ENCODE measurements at regions not wholly inside any gene's neighbourhood (a gene's known extent, or its start where the extent isn't known, plus 50 kb on each side); places are given as distances from the start of the nearest gene placed in this dataset.
"Not testable (repeated sequence)": the region's sequence is repeated elsewhere in the genome, so short reads cannot be mapped to it uniquely, and the experiment has no call there.

- Mint-ChIP-seq H3K4me3 (no peak overlapping the region), H3K27ac (ENCODE audit: unreplicated experiment) (no peak overlapping the region), H3K36me3 (ENCODE audit: low read depth) (no peaks in the 10 kb centered on the region), H3K9me3 (peaks cover 5% of the 10 kb centered on the region), H3K27me3 (ENCODE audit: low read depth) (no peaks in the 10 kb centered on the region), H3K4me1 (peaks cover 13% of the 10 kb centered on the region)
- no peak for DNase-seq (ENCODE audit: low read depth, low spot score)
- TF ChIP-seq CTCF (conservative IDR thresholded peaks at IDR 0.05) = no peak
These were observed 92.1 kb downstream of the TMEM167A start for GRCh38 chr5:82984786-82985735.

GRCh38 chr5:82982846-82983245, 94.3 kb downstream of the TMEM167A start:
- no peak for TF ChIP-seq CTCF (conservative IDR thresholded peaks at IDR 0.05)
- Mint-ChIP-seq H3K36me3 (ENCODE audit: low read depth) (no peaks in the 10 kb centered on the region), H3K27ac (ENCODE audit: unreplicated experiment) (no peak overlapping the region), H3K27me3 (ENCODE audit: low read depth) (no peaks in the 10 kb centered on the region), H3K4me1 (peaks cover 13% of the 10 kb centered on the region), H3K9me3 (peaks cover 5% of the 10 kb centered on the region), H3K4me3 (no peak overlapping the region)
- DNase-seq (ENCODE audit: low read depth, low spot score) = no peak

GRCh38 chr5:82976887-82977286, 100.3 kb downstream of the TMEM167A start:
- not testable (repeated sequence) for H3K4me3 Mint-ChIP-seq; H3K36me3 Mint-ChIP-seq (ENCODE audit: low read depth); DNase-seq (ENCODE audit: low read depth, low spot score); H3K27ac Mint-ChIP-seq (ENCODE audit: unreplicated experiment); H3K27me3 Mint-ChIP-seq (ENCODE audit: low read depth); H3K4me1 Mint-ChIP-seq
- peaks cover 11% of the 10 kb centered on the region for H3K9me3 Mint-ChIP-seq

- no peak for TF ChIP-seq CTCF (conservative IDR thresholded peaks at IDR 0.05)
- Mint-ChIP-seq H3K36me3 (ENCODE audit: low read depth) (peaks cover 9% of the 10 kb centered on the region), H3K27ac (ENCODE audit: unreplicated experiment) (no peak overlapping the region), H3K4me1 (no peaks in the 10 kb centered on the region), H3K27me3 (ENCODE audit: low read depth) (no peaks in the 10 kb centered on the region), H3K9me3 (peaks cover 11% of the 10 kb centered on the region), H3K4me3 (no peak overlapping the region)
- no peak for DNase-seq (ENCODE audit: low read depth, low spot score)
These were observed 101.4 kb downstream of the TMEM167A start for GRCh38 chr5:82975812-82976211.

GRCh38 chr5:82975396-82975795, 101.8 kb downstream of the TMEM167A start:
- Mint-ChIP-seq H3K4me1 (no peaks in the 10 kb centered on the region), H3K36me3 (ENCODE audit: low read depth) (peaks cover 9% of the 10 kb centered on the region), H3K9me3 (peaks cover 11% of the 10 kb centered on the region), H3K27ac (ENCODE audit: unreplicated experiment) (no peak overlapping the region), H3K4me3 (no peak overlapping the region), H3K27me3 (ENCODE audit: low read depth) (no peaks in the 10 kb centered on the region)
- TF ChIP-seq CTCF (conservative IDR thresholded peaks at IDR 0.05) = no peak
- no peak for DNase-seq (ENCODE audit: low read depth, low spot score)

- H3K9me3 Mint-ChIP-seq = peaks cover 15% of the 10 kb centered on the region
- not testable (repeated sequence) for H3K27ac Mint-ChIP-seq (ENCODE audit: unreplicated experiment); H3K4me1 Mint-ChIP-seq; H3K27me3 Mint-ChIP-seq (ENCODE audit: low read depth); H3K36me3 Mint-ChIP-seq (ENCODE audit: low read depth); H3K4me3 Mint-ChIP-seq; DNase-seq (ENCODE audit: low read depth, low spot score)
These were observed 102.8 kb downstream of the TMEM167A start for GRCh38 chr5:82974346-82974745.

All from neural crest cell (in vitro differentiated cells).